ENCODE measurements at regions not wholly inside any gene's neighbourhood (a gene's known extent, or its start where the extent isn't known, plus 50 kb on each side); places are given as distances from the start of the nearest gene placed in this dataset.

- ChIA-PET CTCF (no interaction called here), POLR2A (no interaction called here)
- no peaks in the 10 kb centered on the region for H3K9me3 ChIP-seq
- FAIRE-seq (no peak), ATAC-seq (no peak), DNase-seq (ENCODE audit: low read depth in 1 of 2, low spot score in 1 of 2) (no peak)
- H3K4me2 ChIP-seq, result no peak overlapping the region
- no peak overlapping the region for H3K27ac ChIP-seq
- H3K4me1 ChIP-seq, result no peaks in the 10 kb centered on the region
- 13% methylated on average over 3 of the region's 3 CpGs for WGBS (ENCODE audit: missing lambda C conversion rate)
- no peak overlapping the region for H3K4me3 ChIP-seq
- TF ChIP-seq KDM5A (IDR thresholded peaks at IDR 0.05), result no peak
- TF ChIP-seq CHD4 (IDR thresholded peaks at IDR 0.05; ENCODE audit: borderline replicate concordance), result no peak
- TF ChIP-seq TFCP2L1 (CRISPR knock-in tag; IDR thresholded peaks at IDR 0.05), result no peak
- no peak for TF ChIP-seq SREBF2 (IDR thresholded peaks at IDR 0.05)
These were observed 50.1 kb upstream of the RGS21 start for GRCh38 chr1:192266645-192267044.
